Stimulated activated CD8-positive, alpha-beta memory T cell treated with anti-CD3 and anti-CD28 coated beads, Interleukin-7, amount 100 ng/mL, for 4 hours (primary cell): ENCODE measurements at regions not wholly inside any gene's neighbourhood (a gene's known extent, or its start where the extent isn't known, plus 50 kb on each side); places are given as distances from the start of the nearest gene placed in this dataset.

Experiments used
- DNase-seq, 2 donors: peaks; one replicate each; pipeline ENCODE4 v3.0.0-alpha.2; 2020; ENCODE audit warnings: low read depth in 2 of 2

DNA sequence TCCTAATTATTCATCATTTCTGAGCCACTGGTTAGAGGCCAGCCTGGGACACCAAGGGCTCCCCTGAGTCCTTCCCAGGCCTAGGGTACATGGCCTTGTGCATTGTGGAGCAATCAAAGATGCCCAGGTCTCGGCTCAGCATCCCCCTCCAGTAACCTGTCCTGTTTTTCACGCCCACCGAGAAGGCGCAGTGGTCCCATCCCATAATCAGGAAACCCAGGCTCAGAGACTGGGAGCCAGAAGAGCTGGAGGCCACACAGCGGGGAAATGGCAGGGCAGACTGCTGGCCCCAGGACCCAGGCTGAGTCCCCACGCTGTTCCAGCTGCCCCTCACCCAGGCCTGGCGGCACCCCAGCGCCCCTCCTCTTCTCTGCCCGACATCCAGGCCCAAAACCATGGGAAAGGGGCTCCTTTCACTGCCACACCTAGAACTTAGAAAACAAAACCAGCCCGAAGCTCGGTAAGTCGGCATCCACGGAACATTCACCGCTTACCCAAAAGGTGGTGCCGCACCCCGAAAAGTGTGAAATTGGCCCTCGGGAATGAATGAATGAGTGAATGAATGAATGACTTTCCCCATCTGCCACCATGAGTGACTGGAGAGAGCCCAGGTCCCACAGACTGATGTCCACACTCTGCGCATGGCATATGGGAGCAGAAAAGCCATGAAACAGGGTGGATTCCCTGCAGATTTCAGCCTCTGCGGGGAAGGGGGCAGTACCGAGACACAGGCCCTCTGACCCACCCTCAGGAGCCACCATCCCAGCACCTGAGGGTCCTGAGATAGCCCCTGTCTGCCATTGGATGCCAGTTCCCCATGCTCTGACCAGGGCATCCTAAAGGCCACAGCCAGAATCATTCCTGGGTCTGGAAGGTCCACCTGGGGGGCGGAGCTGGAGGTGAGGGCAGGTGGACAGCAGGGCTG, 132.5 kb downstream of the OLFM1 start:
- no peak for DNase-seq

DNA sequence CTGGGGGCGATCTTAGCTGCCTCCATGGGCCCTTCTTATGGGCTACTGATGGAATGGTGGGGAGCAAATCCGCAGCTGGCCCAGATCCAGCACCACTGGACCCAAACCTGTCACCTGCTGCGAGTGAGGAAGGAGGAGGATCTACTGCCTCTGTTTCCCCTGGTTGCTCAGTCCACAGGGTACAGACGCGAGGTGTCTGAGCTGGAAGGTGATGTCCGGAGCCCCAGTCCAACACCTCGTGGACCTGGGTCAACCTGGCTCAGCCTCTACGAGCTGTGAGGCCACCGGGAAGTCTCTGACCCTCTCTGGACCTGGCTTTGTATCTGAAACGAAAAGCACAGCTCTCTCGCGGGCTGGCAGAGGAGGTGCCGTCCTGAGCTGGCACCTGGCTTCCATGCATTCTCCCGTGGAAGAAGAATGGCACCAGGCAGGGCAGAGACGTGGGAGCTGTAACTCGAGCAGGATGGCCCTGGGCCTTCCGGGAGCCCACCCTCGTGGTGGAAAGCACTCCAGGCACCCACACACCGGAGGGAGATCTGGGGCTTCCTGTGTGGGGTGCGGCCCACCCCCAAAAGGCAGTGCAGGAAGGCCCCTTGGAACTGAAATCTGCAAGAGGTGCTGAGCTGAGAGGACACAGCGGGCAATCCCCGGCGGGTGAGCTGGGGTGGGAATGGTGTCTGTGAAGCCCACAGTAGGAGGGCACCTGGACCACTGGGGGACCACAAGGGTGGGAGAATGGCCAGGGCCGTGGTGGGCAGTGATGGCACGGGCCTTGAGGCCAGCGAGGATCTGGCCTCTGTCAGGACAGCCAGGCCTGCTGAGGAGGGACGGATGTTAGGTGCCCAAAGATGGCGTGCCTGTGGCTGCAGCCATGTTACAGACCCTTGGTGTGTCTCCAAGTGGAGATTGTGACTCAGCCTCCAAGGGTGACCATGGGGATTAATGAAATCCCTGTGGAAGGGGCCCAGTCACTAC, 133.4 kb downstream of the OLFM1 start:
- no peak for DNase-seq

DNA sequence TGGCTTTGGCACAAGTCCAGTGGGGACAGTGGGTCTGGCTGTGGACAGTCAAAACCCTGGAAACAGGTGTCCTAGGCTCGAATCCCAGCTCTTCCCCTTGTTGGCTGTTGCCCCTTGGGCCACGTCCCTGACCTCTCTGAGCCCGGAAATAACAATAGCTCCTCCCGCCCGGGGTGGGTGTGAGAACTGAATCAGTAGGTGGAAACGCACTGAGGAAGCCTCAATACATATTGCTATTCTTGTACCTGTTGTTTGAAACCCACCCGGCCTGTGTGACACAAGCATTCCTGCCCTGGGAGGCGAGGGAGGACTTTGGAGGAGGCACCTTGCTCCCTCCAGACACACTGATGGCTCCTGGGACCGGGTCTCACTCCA, 134.1 kb downstream of the OLFM1 start:
- no peak for DNase-seq

- DNase-seq: no peak
These were observed 134.6 kb downstream of the OLFM1 start for GRCh38 chr9:135221951-135222631.

DNA sequence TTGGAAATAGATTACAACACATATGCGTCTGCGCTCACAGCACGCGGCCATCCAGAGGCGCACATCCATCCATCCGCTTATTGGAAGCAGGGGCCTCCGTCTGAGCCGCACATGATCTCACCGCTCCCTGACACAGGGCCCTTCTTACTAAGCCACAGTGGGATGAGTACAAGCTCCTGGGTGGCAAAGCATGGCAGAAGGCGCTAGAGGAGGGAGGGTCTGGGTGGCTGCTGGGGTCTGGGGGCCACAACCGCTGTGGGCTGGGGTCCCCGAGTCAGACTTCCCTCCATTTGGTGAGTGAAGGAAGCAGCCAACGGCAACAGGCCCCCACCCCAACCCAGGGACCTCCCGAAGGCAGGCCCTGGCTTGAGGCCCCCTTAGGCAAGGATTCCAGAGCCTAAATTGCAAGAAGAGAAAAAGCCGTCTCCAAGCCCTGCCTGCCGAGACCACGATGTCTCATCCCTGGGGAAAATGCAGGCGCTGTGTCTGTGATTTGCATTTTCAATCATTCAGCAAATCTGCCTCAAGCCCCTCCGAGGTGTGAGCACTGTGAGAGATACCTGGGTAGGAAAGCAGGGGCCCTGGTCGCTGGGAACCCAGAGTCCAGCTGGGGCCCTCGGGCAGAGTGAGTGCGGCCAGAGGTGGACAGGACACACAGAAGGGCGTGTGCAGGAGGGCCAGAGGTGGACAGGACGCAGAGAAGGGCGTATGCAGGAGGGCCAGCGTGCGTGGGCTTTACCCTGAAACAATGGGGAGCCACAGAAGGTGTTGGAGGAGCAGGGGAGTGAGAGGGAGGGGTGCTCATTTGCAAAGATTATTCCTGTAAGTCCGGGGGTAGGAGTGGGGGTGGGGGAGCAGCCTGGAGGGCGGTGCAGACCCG, 135.7 kb downstream of the OLFM1 start:
- DNase-seq: no peak

DNA sequence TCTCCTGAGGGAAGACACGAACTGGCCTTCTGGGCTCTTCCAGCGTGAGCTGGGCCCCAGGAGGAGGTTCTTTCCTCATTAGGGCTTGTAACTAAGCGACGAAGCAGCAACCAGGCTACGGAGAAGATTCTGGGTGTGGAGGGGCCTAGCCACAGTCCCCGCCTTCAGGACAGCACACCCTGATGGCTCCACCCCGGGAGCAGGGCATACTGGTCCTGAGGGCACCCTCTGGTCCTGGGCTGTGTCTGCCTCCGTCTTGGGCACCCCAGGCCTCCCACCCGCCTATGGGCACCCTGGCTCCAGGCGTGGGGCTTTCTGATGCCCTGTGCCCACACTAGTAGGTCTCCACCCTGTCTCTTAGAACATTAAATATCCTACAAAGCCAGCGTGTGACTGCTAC, 136.4 kb downstream of the OLFM1 start:
- DNase-seq: no peak

GRCh38 chr9:135224286-135224877, 136.9 kb downstream of the OLFM1 start:
- no peak for DNase-seq

- no peak for DNase-seq
These were observed 137.6 kb downstream of the OLFM1 start for GRCh38 chr9:135224921-135225541.

DNA sequence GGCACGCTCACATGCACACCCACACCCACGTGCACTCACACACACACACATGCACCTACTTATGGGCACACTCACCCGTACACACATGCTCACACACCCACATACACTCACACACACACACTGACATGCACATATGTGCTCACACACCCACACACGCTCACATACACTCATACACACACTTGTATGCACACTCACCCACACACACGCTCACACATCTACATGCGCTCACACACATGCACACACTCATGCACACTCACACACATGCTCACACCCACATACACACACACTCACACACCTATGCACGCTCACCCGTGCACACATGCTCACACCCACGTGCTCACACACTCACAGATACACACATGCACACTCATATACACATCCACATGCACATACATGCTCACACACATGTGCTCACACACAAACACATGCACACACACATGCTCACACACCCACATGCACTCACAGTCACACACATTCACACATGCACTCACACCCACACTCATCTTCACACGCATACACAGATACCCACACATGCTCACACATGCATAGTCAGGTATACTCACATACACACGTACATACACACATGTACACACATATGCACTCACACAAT, 138.3 kb downstream of the OLFM1 start:
- no peak for DNase-seq

DNA sequence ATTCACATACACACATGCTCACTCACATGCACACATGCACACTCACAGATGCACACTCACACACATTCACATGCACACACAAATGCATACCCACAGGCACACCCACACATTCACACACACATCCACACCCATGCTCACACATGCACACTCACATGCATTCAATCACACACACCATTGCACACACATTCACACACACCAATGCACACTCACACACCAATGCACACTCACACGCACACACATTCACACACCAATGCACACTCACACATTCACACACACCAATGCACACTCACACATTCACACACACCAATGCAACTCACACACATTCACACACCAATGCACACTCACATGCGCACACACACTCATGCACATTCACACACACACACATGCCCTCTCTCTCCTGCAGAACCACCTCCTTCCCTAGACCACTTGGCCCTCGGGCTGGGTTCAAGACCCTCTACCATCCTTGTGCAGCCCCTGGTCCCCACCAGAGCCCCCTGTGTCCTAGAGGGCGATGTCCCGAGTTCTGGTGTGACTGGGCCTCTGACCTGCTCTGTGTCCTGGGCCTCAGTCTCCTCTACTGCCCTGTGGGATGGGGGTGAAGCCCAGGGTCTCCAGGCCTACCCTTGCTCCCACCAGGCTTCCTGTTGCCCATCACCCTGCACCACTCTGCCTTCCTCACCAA, 139.0 kb downstream of the OLFM1 start:
- DNase-seq: no peak

- DNase-seq: no peak
These were observed 140.3 kb downstream of the OLFM1 start for GRCh38 chr9:135227641-135228251.

DNA sequence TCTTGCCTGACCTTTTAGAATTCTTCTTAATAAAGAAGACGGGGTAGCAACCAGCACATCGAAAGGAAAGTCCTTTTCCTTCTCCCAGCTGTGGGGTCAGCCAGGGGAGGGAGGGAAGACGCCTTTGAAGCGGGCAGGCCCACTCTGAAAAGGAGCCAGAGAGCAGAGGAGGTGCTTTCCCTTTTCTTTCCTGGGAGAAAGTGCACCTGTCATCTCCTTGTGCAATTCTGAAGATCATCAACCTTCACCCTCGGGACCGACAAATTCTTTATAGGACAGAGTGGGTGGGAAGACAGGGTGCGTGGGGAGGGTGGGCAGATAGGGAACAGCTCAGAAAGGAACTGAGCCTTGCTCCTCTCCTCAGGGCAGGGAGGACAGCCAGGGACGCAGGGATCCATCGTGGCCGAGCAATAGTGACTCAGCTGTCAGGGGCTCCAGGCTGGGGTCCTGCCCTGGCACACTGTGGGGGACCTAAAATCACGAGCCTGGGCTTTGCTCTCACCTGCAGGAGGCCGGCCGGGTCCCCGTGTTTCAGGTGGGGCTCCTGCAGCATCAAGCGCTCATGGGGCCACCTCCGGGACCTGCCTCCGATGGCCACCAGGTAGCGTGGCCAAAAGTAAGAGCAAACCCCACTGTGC, 141.0 kb downstream of the OLFM1 start:
- DNase-seq: no peak

DNA sequence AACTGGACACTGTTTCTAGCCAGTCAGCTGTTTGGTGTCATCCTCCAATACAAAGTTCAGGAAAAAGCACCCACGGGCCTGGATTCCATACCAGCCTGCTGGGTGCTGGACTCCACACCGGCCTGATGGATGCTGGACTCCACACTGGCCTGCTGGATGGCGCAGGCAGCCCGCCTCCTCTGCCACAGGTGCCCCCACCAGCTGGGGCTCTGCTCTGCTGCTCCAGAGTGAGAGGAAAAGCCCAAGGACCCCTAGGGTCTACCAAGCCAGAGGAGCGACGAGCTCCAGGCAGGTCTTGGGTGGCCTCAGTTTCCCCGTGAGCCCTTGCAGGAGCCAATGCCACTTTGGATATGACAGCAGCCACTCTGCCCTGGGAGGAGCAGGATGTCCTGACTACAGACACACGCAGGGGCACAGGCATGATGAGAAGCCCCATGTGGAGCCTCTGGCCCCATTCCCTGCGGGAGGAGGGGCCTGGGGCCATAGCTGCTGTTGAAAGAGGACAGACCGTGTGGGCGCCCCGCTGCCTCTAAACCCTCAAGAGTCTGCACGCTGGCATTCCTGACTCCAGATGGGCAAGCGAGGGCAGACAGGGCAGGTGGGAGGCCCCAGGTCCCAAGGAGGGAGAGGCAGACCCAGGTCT, 141.6 kb downstream of the OLFM1 start:
- DNase-seq: no peak

GRCh38 chr9:135229701-135230385, 142.4 kb downstream of the OLFM1 start:
- DNase-seq: no peak

DNA sequence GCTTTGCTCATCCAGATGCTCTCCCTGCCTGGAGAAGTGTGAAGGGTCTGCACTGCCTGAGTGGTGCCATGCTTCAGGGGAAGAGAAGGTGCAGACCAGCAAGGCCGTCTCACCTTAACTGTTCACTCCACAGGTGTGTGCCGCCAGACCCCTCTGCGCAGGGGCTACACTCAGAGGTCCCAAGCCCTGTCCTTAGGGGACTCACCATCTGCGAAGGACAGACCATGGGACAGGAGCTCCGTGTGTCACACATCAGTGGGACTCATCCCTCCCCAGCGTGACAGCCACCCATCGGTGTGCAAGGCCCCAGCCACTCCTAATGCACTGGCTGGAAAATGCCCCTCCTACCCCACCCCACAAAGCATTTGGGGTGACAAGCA, 142.9 kb downstream of the OLFM1 start:
- DNase-seq: no peak

DNA sequence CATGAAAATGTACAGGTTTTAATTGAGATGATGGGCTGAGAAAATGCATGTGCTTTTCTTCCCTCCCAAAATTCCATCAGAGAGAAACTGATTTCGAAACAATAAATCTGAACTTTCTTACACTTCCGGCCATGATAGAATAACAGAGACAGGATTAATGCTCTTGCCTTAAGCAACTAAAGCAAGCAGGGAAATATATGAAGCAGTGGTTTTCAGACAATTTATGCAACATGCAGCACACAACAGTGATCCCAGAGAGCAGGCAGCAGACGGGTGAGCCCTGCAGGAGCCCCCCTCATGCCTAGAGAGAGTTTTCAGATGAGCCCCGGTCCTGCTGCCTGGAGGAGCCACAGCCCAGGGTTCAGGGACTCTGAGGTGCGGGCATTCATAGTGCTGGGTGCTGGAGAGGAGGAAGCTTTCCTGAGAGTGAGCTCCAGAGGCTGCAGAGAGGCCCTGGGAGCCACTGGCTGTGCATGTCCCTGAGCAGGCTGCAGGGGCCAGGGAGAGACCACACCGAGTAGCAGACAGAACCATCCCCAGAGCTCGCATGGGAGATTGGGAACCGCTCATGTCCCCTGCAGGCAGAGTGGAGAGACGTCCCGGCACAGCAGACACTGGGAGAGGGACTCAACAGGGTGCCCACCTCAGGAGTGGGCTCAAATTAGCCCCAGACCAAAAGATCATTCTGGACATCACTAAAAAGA, 143.5 kb downstream of the OLFM1 start:
- DNase-seq: no peak
